Posterior vena cava (tissue), 2 donors: ENCODE measurements at regions not wholly inside any gene's neighbourhood (a gene's known extent, or its start where the extent isn't known, plus 50 kb on each side); places are given as distances from the start of the nearest gene placed in this dataset.
"Not testable (repeated sequence)": the region's sequence is repeated elsewhere in the genome, so short reads cannot be mapped to it uniquely, and the experiment has no call there.

Experiments used
- DNase-seq: peaks from one replicate; pipeline ENCODE4 v3.0.0-alpha.2; 2020; ENCODE audit warnings: low spot score
- intact Hi-C, 2 donors: fragments of 100-400 bp; cut with DNase I; formaldehyde crosslinking; loops; one replicate each; pipeline versions ENCODE4 v1.14.1 to v1.14.2; 2022 to 2023
- donor health status: DM: yes; HTN: yes; CAD: no.
- donor health status: DM: yes; HTN: yes; CAD: no.

- DNase-seq, result no peak
- intact Hi-C loops, result no loop called here
Measured at GRCh38 chr12:14199455-14200198, 165.9 kb upstream of the ATF7IP start.

DNA sequence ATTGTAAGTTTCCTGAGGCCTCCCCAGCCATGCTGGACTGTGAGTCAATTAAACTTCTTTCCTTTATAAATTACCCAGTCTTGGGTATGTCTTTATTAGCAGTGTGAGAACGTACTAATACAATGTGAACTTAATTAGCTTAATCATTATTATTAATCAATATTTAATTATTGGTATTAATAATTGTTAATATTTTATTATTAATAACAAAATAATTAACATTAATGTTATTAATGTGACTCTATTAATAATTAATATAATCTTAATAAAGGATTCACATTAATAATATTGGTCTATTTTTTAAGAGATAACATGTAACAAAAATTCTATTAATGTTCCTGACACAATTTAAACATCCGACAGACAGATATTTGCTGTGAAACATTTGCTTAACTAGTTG, 164.9 kb upstream of the ATF7IP start:
- no peak for DNase-seq
- intact Hi-C loops, result no loop called here

DNA sequence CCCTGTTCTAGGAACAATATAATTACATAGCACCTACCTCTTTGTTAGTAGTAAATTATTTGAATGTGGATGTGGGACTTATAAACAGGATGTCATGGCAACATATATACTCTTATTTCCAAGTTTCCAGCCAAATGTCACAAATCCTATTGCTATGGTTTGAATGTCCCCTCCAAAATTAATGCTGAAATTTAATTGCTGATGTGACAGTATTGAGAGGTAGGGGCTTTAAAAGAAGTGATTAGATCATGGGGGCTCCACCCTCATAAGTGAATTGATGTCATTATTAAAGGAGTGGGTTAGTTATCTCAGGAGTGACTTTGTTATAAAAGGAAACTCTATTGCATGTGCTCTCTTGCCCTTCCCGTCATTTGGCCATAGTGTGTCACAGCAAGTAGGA, 164.2 kb upstream of the ATF7IP start:
- intact Hi-C loops, result no loop called here
- no peak for DNase-seq

GRCh38 chr12:14207905-14208551, 157.5 kb upstream of the ATF7IP start:
- intact Hi-C loops, result no loop called here
- no peak for DNase-seq

- no peak for DNase-seq
- intact Hi-C loops, result no loop called here
Measured at GRCh38 chr12:14211947-14212387, 153.5 kb upstream of the ATF7IP start.

DNA sequence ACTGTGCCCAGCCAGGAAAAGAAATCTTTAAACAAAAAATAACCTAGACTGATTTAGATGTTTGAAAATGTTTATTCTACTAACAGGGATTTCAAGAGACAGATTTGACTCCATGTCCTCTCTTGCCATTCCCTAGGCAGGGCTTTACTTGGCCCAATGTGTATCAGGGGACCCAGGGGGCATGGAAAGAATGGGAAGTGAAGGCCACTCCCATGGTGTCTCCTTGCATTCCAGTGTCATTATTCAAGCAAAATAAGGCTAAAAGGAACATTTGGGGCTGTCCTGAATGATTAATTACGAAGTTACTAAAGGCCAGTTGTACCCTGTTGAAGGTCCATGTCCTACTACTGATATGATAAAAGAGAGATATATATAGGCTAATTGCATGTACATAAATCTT, 151.9 kb upstream of the ATF7IP start:
- DNase-seq, result no peak
- intact Hi-C loops, result no loop called here

DNA sequence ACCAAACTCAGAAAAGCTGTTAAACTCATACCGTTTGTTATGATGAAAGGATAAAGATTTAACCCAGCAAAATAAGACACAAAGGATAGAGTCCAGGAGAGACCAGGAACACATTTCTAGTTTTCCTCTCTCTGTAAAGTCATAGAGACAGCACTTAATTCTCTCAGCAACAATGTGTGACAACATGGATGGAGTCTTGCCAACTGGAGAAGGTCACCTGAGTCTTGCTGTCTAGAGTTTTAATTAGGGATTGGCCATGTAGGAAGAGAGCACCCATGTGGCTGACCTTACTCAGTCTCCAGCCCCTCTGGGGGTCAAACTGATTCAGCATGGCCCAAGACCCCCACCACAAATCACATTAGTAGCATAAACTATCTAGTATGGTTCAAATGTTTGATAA, 151.0 kb upstream of the ATF7IP start:
- no peak for DNase-seq
- intact Hi-C loops, result no loop called here

DNA sequence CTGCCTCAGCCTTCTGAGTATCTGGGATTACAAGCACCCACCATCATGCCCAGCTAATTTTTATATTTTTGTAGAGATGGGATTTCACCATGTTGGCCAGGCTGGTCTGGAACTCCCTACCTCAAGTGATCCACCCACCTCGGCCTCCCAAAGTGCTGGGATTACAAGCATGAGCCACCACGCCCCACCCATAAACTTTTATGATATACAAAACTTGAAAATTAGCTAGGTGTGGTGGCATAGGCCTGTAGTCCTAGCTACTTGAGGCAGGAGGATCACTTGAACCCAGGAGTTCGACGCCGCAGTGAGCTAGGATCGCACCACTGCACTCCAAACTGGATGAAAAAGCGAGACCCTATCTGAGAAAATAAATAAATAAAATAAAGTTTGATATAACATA, 149.5 kb upstream of the ATF7IP start:
- intact Hi-C loops, DNase-seq: not testable (repeated sequence)

DNA sequence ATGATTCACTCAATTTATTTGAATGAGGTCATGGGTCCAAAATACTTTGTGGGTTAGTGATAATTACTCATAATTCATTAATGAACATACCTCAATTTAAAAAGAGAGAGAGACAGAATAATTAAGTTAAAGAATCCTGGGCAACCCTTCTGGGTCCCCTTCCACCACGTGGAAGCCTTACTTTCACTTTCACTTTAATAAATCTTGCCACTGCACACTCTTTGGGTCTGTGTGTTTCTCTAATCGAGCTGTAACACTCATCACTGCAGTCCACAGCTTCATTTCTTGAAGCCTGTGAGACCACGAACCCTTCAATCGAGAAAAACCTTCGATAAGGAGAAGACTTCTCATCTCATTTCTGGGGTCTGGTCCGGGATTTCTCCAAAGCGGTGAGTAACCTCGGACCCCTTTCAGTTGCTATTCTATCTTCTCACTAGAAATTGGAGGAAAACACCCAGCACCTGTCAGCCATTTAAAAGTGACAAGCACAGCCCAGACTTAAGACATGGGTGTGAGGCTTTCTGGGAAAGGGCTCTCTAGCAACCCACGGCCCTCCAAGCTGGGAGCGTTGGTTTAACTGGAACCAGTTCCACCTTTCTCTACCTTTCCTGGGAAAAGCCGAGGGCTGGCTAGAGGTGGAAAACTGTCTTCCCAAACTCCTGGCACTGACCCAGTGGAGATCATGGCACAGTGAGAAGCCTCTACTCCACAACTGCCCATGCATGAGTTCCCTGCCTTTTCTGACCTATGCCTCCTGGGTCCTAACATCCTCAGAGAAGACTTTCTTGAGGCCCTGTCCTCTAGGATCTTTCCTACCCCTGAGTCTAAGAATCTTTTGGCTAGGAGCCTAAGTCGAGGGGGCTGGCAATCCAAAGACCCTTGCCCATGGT, 148.8 kb upstream of the ATF7IP start:
- DNase-seq, result no peak
- intact Hi-C loops, result no loop called here

DNA sequence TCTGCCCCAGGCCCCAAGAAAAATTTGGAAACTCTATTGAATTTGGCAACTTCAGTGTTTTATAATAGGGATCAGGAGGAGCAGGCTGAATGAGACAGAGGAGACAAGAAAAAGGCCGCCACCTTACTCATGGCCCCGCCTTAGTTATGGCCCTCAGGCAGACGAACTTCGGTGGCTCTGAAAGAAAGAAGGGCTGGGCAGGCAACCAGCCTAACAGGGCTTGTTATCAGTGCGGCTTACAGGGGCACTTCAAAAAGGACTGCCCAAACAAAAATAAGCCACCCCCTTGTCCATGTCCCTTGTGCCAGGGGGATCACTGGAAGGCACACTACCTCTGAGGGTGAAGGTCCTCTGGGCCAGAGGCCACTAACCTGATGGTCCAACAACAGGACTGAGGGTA, 146.3 kb upstream of the ATF7IP start:
- intact Hi-C loops, result no loop called here
- DNase-seq, result no peak

DNA sequence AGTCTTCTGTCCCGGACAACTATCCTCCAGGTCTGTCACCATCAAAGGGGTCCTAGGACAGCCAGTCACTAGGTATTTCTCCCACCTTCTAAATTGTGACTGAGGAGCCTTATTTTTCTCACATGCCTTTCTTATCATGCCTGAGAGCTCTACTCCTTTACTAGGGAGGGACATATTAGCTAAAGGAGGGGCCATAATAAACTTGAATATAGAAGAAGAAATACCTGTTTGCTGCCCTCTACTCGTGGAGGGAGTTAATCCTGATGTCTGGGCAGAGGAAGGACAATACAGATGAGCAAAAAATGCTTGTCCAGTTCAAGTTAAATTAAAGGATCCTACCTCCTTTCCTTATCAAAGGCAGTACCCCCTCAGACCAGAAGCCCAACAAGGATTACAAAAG, 145.8 kb upstream of the ATF7IP start:
- intact Hi-C loops, DNase-seq: not testable (repeated sequence)

- DNase-seq, result no peak
- intact Hi-C loops, result no loop called here
Measured at GRCh38 chr12:14225064-14225463, 140.4 kb upstream of the ATF7IP start.

GRCh38 chr12:14235176-14235575, 130.3 kb upstream of the ATF7IP start:
- DNase-seq, intact Hi-C loops: not testable (repeated sequence)

DNA sequence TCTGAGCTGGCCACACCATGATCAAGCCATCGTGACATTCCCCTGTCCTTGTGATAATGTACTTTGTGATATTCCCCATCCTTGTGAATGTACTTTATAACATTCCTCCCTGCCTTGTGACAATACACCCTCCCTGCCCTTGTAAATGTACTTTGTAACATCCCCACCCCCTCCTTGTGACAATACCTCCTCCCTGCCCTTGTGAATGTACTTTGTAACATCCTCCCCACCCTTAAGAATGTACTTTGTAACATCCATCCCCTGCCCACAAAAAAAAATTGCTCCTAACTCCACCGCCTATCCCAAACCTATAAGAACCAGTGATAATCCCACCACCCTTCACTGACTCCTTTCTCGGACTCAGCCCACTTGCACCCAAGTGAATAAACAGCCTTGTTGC, 128.8 kb upstream of the ATF7IP start:
- DNase-seq, intact Hi-C loops: not testable (repeated sequence)

- no peak for DNase-seq
- intact Hi-C loops, result no loop called here
Measured at GRCh38 chr12:14238221-14238792, 127.2 kb upstream of the ATF7IP start.

- intact Hi-C loops, result no loop called here
- DNase-seq, result no peak
Measured at GRCh38 chr12:14239350-14239934, 126.0 kb upstream of the ATF7IP start.

GRCh38 chr12:14239935-14240872, 125.3 kb upstream of the ATF7IP start:
- DNase-seq, result no peak
- intact Hi-C loops, result loop anchor here in 1 of 2 donors (10.0 kb wide), 1 partner anchor 375 kb away; no protein-coding TSS in a partner anchor

- DNase-seq, result no peak
- intact Hi-C loops, result loop anchor here in 1 of 2 donors (10.0 kb wide), 1 partner anchor 374 kb away; no protein-coding TSS in a partner anchor
Measured at GRCh38 chr12:14240873-14241220, 124.6 kb upstream of the ATF7IP start.
